Muscle of leg (tissue), 3 donors: ENCODE measurements at regions not wholly inside any gene's neighbourhood (a gene's known extent, or its start where the extent isn't known, plus 50 kb on each side); places are given as distances from the start of the nearest gene placed in this dataset.
"Not testable (repeated sequence)": the region's sequence is repeated elsewhere in the genome, so short reads cannot be mapped to it uniquely, and the experiment has no call there.

ENCODE experiments used
- DNase-seq: peaks from one replicate; pipeline ENCODE4 v3.0.0; 2013
- H3K27ac ChIP-seq: one replicate; pipeline ENCODE4 v1.5.1; 2013; ENCODE audit warnings: mild to moderate bottlenecking, low read length, control low read depth
- H3K27me3 ChIP-seq: one replicate; pipeline ENCODE4 v1.6.1; 2013; ENCODE audit warnings: low read length; ENCODE audit not compliant: control insufficient read depth, insufficient read depth
- H3K36me3 ChIP-seq: one replicate; pipeline ENCODE4 v1.6.1; 2013; ENCODE audit warnings: low read length; ENCODE audit not compliant: control insufficient read depth, insufficient read depth
- H3K4me1 ChIP-seq: one replicate; pipeline ENCODE4 v1.6.1; 2013; ENCODE audit warnings: low read length; ENCODE audit not compliant: control insufficient read depth, insufficient read depth
- H3K4me3 ChIP-seq: one replicate; pipeline ENCODE4 v1.5.1; 2013; ENCODE audit warnings: low read length, control low read depth
- H3K9me3 ChIP-seq: replicated peaks from 2 replicates; pipeline ENCODE4 v1.6.1; 2013; ENCODE audit warnings: low read depth, low read length; ENCODE audit not compliant: control insufficient read depth
- WGBS: methylation state at CpG from one replicate; pipeline ENCODE4 v1.1.5; 2013; ENCODE audit warnings: missing lambda C conversion rate; ENCODE audit not compliant: insufficient coverage; 5-methylcytosine and 5-hydroxymethylcytosine counted together

GRCh38 chr17:54307351-54307750 is 484.6 kb downstream of the KIF2B start:
- no peaks in the 10 kb centered on the region for H3K27me3 ChIP-seq
- H3K4me1 ChIP-seq, result no peaks in the 10 kb centered on the region
- peak; percentile 14 for DNase-seq
- H3K36me3 ChIP-seq, result no peaks in the 10 kb centered on the region
- H3K27ac ChIP-seq, result no peak overlapping the region
- no peaks in the 10 kb centered on the region for H3K9me3 ChIP-seq
- 33% methylated on average over 3 of the region's 5 CpGs for WGBS
- no peak overlapping the region for H3K4me3 ChIP-seq

DNA sequence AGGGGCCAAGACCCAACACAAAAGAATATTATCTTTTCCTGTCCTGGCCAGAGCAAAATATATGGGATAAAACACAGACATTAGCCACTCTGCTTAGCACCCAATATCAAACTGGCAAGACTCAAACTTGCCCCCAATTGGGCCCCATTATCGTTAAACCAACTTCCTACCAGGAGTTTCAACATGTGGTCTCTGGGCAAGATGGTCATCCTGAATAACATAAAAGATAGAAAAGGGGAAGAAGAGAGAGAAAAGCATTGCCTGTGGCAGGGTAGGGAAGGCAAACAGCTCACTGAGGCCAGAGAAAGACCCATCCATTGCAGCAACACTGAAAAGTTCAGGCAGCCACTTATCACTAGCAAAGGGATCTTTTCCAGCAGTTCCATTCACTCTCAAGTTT is 502.1 kb downstream of the KIF2B start:
- H3K4me3 ChIP-seq, result no peak overlapping the region
- DNase-seq, result no peak
- no CpG with 5 or more reads among the region's 1 CpG for WGBS
- no peaks in the 10 kb centered on the region for H3K27me3 ChIP-seq
- H3K36me3 ChIP-seq, result no peaks in the 10 kb centered on the region
- peaks cover 2% of the 10 kb centered on the region for H3K9me3 ChIP-seq
- no peak overlapping the region for H3K27ac ChIP-seq
- H3K4me1 ChIP-seq, result no peaks in the 10 kb centered on the region

- no peak for DNase-seq
- H3K27ac ChIP-seq, result no peak overlapping the region
- 86% methylated on average over 1 of the region's 1 CpG for WGBS
Measured at GRCh38 chr17:54339731-54340130, 517.0 kb downstream of the KIF2B start.

DNA sequence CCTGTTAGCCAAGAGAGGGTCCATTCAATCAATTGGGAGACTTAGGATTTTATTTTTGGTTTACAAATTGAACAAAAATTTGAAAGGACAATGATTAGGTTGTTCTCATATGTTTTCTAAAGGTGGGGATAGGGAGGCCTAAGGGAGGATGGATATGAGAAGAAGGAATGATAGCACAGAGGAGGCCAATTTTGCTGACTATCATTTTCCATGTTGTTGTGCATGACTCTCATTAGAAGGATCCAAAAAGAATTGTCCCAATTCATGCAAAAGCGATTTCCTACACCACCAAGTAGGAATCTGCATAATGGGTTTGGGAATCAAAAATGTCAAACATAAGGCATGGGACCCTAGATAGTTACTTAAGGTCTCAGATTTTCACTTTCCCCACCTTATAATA is 524.8 kb downstream of the KIF2B start:
- Histone ChIP-seq H3K4me3 (no peak overlapping the region), H3K27ac (no peak overlapping the region), H3K27me3 (no peaks in the 10 kb centered on the region), H3K9me3 (no peaks in the 10 kb centered on the region), H3K4me1 (no peaks in the 10 kb centered on the region), H3K36me3 (no peaks in the 10 kb centered on the region)
- WGBS, result 100% methylated on average over 1 of the region's 1 CpG
- no peak for DNase-seq

More at GRCh38 chr17:54339731-54340130, 517.0 kb downstream of the KIF2B start:
- Histone ChIP-seq H3K4me3 (no peak overlapping the region), H3K4me1 (no peaks in the 10 kb centered on the region), H3K36me3 (no peaks in the 10 kb centered on the region), H3K27me3 (no peaks in the 10 kb centered on the region), H3K9me3 (no peaks in the 10 kb centered on the region)

- Histone ChIP-seq H3K36me3 (no peaks in the 10 kb centered on the region), H3K27ac (no peak overlapping the region), H3K9me3 (no peaks in the 10 kb centered on the region), H3K4me1 (no peaks in the 10 kb centered on the region), H3K27me3 (no peaks in the 10 kb centered on the region), H3K4me3 (no peak overlapping the region)
- DNase-seq, result no peak
Measured at GRCh38 chr17:54348234-54348633, 525.5 kb downstream of the KIF2B start.

DNA sequence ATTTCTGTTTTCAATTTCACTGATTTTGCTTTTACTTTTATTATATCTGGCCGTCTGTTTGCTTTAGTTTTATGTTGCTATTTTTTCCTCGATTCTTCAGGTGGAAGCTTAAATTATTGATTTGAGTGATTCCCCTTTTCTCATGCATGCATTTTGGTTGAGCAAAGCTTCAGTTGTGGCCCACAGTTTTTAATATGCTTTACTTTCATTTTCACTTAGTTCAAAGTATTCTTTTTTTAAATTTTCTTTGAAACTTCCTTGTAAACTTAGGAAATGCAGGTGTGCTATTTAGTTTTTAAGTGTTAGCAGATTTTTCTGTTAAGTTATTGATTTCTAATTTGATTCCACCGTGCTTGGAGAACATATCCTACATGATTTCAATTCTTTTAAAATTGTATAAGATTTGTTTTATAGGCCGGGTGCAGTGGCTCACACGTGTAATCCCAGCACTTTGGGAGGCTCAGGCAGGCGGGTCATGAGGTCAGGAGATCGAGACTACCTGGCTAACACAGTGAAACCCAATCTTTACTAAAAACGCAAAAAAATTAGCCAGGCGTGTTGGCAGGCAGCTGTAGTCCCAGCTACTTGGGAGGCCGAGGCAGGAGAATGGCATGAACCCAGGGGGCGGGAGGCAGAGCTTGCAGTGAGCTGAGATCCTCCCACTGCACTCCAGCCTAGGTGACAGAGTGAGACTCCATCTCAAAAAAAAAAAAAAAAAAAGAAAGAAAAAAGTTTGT is 531.2 kb downstream of the KIF2B start:
- Histone ChIP-seq H3K27ac (no peak overlapping the region), H3K36me3 (no peaks in the 10 kb centered on the region), H3K27me3 (no peaks in the 10 kb centered on the region), H3K4me1 (no peaks in the 10 kb centered on the region), H3K9me3 (peaks cover 2% of the 10 kb centered on the region), H3K4me3 (no peak overlapping the region)
- 83% methylated on average over 2 of the region's 11 CpGs for WGBS
- no peak for DNase-seq

- WGBS, result no CpG with 5 or more reads among the region's 4 CpGs
- not testable (repeated sequence) for H3K27ac ChIP-seq
Measured at GRCh38 chr17:54361073-54361472, 538.3 kb downstream of the KIF2B start.

DNA sequence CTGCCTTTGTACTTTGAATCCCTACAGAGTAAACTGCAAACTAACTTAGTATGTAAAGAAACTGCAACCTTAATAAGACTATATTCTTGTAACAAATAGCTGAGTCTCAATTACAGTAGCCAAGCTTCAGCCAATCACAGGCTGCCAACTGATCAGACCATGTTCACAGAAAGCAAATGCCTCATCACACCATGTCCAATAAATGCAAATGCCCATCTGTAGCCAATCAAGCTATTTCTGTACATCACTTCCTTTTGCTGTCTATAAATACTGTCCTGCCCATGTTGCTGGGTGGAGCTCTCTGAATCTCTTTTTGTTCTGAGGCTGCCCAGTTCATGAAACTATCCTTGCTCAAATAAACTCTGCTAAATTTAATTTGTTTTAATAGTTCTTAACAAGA is 531.7 kb upstream of the TOM1L1 start:
- no peaks in the 10 kb centered on the region for H3K27me3 ChIP-seq
- DNase-seq, result no peak
- H3K9me3 ChIP-seq, result peaks cover 3% of the 10 kb centered on the region
- H3K36me3 ChIP-seq, result no peaks in the 10 kb centered on the region
- no peak overlapping the region for H3K4me3 ChIP-seq
- no peaks in the 10 kb centered on the region for H3K4me1 ChIP-seq
- H3K27ac ChIP-seq, result no peak overlapping the region

More at GRCh38 chr17:54361073-54361472, 538.3 kb downstream of the KIF2B start:
- H3K9me3 ChIP-seq, H3K4me3 ChIP-seq, H3K36me3 ChIP-seq, H3K4me1 ChIP-seq, H3K27me3 ChIP-seq, DNase-seq: not testable (repeated sequence)

GRCh38 chr17:54372069-54372749 is 528.4 kb upstream of the TOM1L1 start:
- no peaks in the 10 kb centered on the region for H3K4me1 ChIP-seq
- no peak for DNase-seq
- H3K36me3 ChIP-seq, result no peaks in the 10 kb centered on the region
- H3K27ac ChIP-seq, result no peak overlapping the region
- H3K9me3 ChIP-seq, result peaks cover 3% of the 10 kb centered on the region
- no peak overlapping the region for H3K4me3 ChIP-seq
- no peaks in the 10 kb centered on the region for H3K27me3 ChIP-seq
- WGBS, result 83% methylated on average over 1 of the region's 2 CpGs

- Histone ChIP-seq H3K36me3 (no peaks in the 10 kb centered on the region), H3K27me3 (no peaks in the 10 kb centered on the region), H3K9me3 (peaks cover 3% of the 10 kb centered on the region), H3K27ac (no peak overlapping the region), H3K4me1 (no peaks in the 10 kb centered on the region), H3K4me3 (no peak overlapping the region)
- DNase-seq, result no peak
- WGBS, result no CpG with 5 or more reads among the region's 1 CpG
Measured at GRCh38 chr17:54373970-54374369, 526.7 kb upstream of the TOM1L1 start.
